Aorta (tissue), 5 donors: ENCODE measurements at regions not wholly inside any gene's neighbourhood (a gene's known extent, or its start where the extent isn't known, plus 50 kb on each side); places are given as distances from the start of the nearest gene placed in this dataset.
A peak's percentile ranks its signal among the peaks of the same experiment; 100 is the strongest.
"Not testable (repeated sequence)": the region's sequence is repeated elsewhere in the genome, so short reads cannot be mapped to it uniquely, and the experiment has no call there.

ENCODE experiments used
- ATAC-seq: fragments of 200-7000 bp; cut with Tn5 transposase; one replicate; pipeline ENCODE4 v1.9.1; 2022; ENCODE audit warnings: moderate library complexity; ENCODE audit not compliant: low FRiP score
- DNase-seq, 2 donors: peaks; one replicate each; pipeline ENCODE4 v3.0.0-alpha.2; 2020
- H3K27ac ChIP-seq, 2 donors: one replicate each; pipeline ENCODE4 v1.5.1; 2013; ENCODE audit warnings: low read length in 2 of 2, mild to moderate bottlenecking in 2 of 2, moderate library complexity in 2 of 2, control low read depth in 1 of 2, inconsistent platforms in 1 of 2, low read depth in 1 of 2
- H3K27me3 ChIP-seq, 2 donors: one replicate each; pipeline ENCODE4 v1.6.1; 2013; ENCODE audit warnings: control low read depth in 1 of 2, low read length in 1 of 2, mild to moderate bottlenecking in 1 of 2, moderate library complexity in 1 of 2; ENCODE audit not compliant: insufficient read depth in 2 of 2, control insufficient read depth in 1 of 2
- H3K36me3 ChIP-seq, 2 donors: one replicate each; pipeline ENCODE4 v1.6.1; 2013; ENCODE audit warnings: control low read depth in 1 of 2, low read length in 1 of 2, mild to moderate bottlenecking in 1 of 2; ENCODE audit not compliant: insufficient read depth in 2 of 2, control insufficient read depth in 1 of 2
- H3K4me1 ChIP-seq, 2 donors: one replicate each; pipeline ENCODE4 v1.6.1; 2013; ENCODE audit warnings: low read length in 2 of 2, control low read depth in 1 of 2, mild to moderate bottlenecking in 1 of 2, moderate library complexity in 1 of 2; ENCODE audit not compliant: insufficient read depth in 2 of 2, control insufficient read depth in 1 of 2
- H3K4me3 ChIP-seq, 2 donors: one replicate each; pipeline ENCODE4 v1.5.1; 2013; ENCODE audit warnings: low read length in 2 of 2, control low read depth in 1 of 2, mild to moderate bottlenecking in 1 of 2
- H3K9me3 ChIP-seq: one replicate; pipeline ENCODE4 v1.6.1; 2013; ENCODE audit warnings: mild to moderate bottlenecking, low read length; ENCODE audit not compliant: control insufficient read depth
- WGBS, 2 donors: extraction: QIAGEN DNeasy Blood & Tissue Kit; methylation state at CpG; one replicate each; pipeline ENCODE4 v1.1.7; 2013; 5-methylcytosine and 5-hydroxymethylcytosine counted together
- intact Hi-C, 2 donors: fragments of 100-400 bp; cut with DNase I; formaldehyde crosslinking; loops; one replicate each; pipeline versions ENCODE4 v1.14.2 to v1.15.0; 2022
- donor health status: healthy with polysubstance abuse.
- donor health status: Bipolar disorder and iron deficiency.
- donor health status: DM: no; HTN: no; CAD: no.
- donor health status: DM: no; HTN: no; CAD: no.
- donor health status: DM: yes; HTN: yes; CAD: no.

- H3K27me3 ChIP-seq, H3K4me3 ChIP-seq, H3K9me3 ChIP-seq, ATAC-seq, H3K4me1 ChIP-seq, H3K27ac ChIP-seq, DNase-seq, H3K36me3 ChIP-seq, intact Hi-C loops: not testable (repeated sequence)
- 80 to 84% methylated on average over 3 of the region's 3 CpGs for WGBS, 2 donors
These were observed 577.0 kb downstream of the DACH1 start for GRCh38 chr13:71289980-71290379.

- no peak for DNase-seq
- no peaks in the 10 kb centered on the region for H3K9me3 ChIP-seq
- ATAC-seq = no peak
- no peaks in the 10 kb centered on the region for H3K36me3 ChIP-seq
- no peak overlapping the region for H3K27ac ChIP-seq
- 85 to 98% methylated on average over 1 of the region's 1 CpG for WGBS, 2 donors
- H3K4me3 ChIP-seq = no peak overlapping the region
- no peaks in the 10 kb centered on the region for H3K27me3 ChIP-seq
- intact Hi-C loops = no loop called here
- no peaks in the 10 kb centered on the region for H3K4me1 ChIP-seq
These were observed 581.3 kb downstream of the DACH1 start for GRCh38 chr13:71285700-71286099.

- intact Hi-C loops = no loop called here
- no peaks in the 10 kb centered on the region for H3K4me1 ChIP-seq
- no peaks in the 10 kb centered on the region for H3K9me3 ChIP-seq
- WGBS, 2 donors = 15 to 22% methylated on average over 2 of the region's 2 CpGs
- no peaks in the 10 kb centered on the region for H3K27me3 ChIP-seq
- no peak for ATAC-seq
- H3K36me3 ChIP-seq = no peaks in the 10 kb centered on the region
- no peak overlapping the region for H3K27ac ChIP-seq
- DNase-seq = no peak
- H3K4me3 ChIP-seq = no peak overlapping the region
These were observed 588.5 kb downstream of the DACH1 start for GRCh38 chr13:71278512-71278911.

GRCh38 chr13:71274923-71275608, 591.9 kb downstream of the DACH1 start:
- WGBS, 2 donors = 76 to 78% methylated on average over 5 of the region's 5 CpGs
- ATAC-seq (no peak), DNase-seq (no peak)
- Histone ChIP-seq H3K4me1 (no peaks in the 10 kb centered on the region), H3K27ac (no peak overlapping the region), H3K36me3 (no peaks in the 10 kb centered on the region), H3K9me3 (no peaks in the 10 kb centered on the region), H3K27me3 (no peaks in the 10 kb centered on the region), H3K4me3 (no peak overlapping the region)
- intact Hi-C loops = no loop called here

- intact Hi-C loops = no loop called here
- 81 to 87% methylated on average over 1 of the region's 1 CpG for WGBS, 2 donors
- Histone ChIP-seq H3K27ac (no peak overlapping the region), H3K36me3 (no peaks in the 10 kb centered on the region), H3K4me1 (no peaks in the 10 kb centered on the region), H3K9me3 (no peaks in the 10 kb centered on the region), H3K4me3 (no peak overlapping the region), H3K27me3 (no peaks in the 10 kb centered on the region)
- ATAC-seq (no peak), DNase-seq (no peak)
These were observed 605.7 kb downstream of the DACH1 start for GRCh38 chr13:71261256-71261655.

- no peaks in the 10 kb centered on the region for H3K9me3 ChIP-seq
- ATAC-seq (no peak), DNase-seq (no peak)
- no peaks in the 10 kb centered on the region for H3K4me1 ChIP-seq
- no peak overlapping the region for H3K4me3 ChIP-seq
- intact Hi-C loops = no loop called here
- no peak overlapping the region for H3K27ac ChIP-seq
- 64% methylated on average over 1 of the region's 1 CpG for WGBS, 2 donors
- no peaks in the 10 kb centered on the region for H3K36me3 ChIP-seq
- H3K27me3 ChIP-seq = no peaks in the 10 kb centered on the region
These were observed 606.8 kb downstream of the DACH1 start for GRCh38 chr13:71260246-71260645.

- Histone ChIP-seq H3K27me3 (no peaks in the 10 kb centered on the region), H3K4me3 (no peak overlapping the region), H3K4me1 (no peaks in the 10 kb centered on the region), H3K27ac (no peak overlapping the region), H3K9me3 (no peaks in the 10 kb centered on the region), H3K36me3 (no peaks in the 10 kb centered on the region)
- DNase-seq (no peak), ATAC-seq (no peak)
- intact Hi-C loops = no loop called here
- WGBS, 2 donors = 67 to 73% methylated on average over 1 of the region's 1 CpG
These were observed 611.4 kb downstream of the DACH1 start for GRCh38 chr13:71255633-71256032.

- H3K27ac ChIP-seq = no peak overlapping the region
- no peak overlapping the region for H3K4me3 ChIP-seq
- ATAC-seq (no peak), DNase-seq (peak in 1 of 2 donors; percentile 32)
- WGBS, 2 donors = 84% methylated on average over 4 of the region's 4 CpGs
- H3K4me1 ChIP-seq = no peaks in the 10 kb centered on the region
- intact Hi-C loops = no loop called here
- H3K9me3 ChIP-seq = no peaks in the 10 kb centered on the region
- H3K27me3 ChIP-seq = no peaks in the 10 kb centered on the region
- H3K36me3 ChIP-seq = no peaks in the 10 kb centered on the region
These were observed 612.6 kb downstream of the DACH1 start for GRCh38 chr13:71254384-71254783.

GRCh38 chr13:71252184-71252704, 614.8 kb downstream of the DACH1 start:
- Histone ChIP-seq H3K36me3 (no peaks in the 10 kb centered on the region), H3K9me3 (no peaks in the 10 kb centered on the region), H3K4me1 (no peaks in the 10 kb centered on the region), H3K27ac (no peak overlapping the region), H3K27me3 (no peaks in the 10 kb centered on the region), H3K4me3 (no peak overlapping the region)
- WGBS, 2 donors = 38 to 41% methylated on average over 4 of the region's 4 CpGs
- intact Hi-C loops = no loop called here
- ATAC-seq (no peak), DNase-seq (no peak)
